NCI-H510A (cell line): ENCODE measurements at regions not wholly inside any gene's neighbourhood (a gene's known extent, or its start where the extent isn't known, plus 50 kb on each side); places are given as distances from the start of the nearest gene placed in this dataset.

ENCODE experiments used
- DNase-seq: peaks from one replicate; lab custom pipeline; 2025; lab: John Stamatoyannopoulos, UW

- no peak for DNase-seq
These were observed 440.4 kb downstream of the DMRT2 start for GRCh38 chr9:1490341-1491232.

- no peak for DNase-seq
These were observed 442.0 kb downstream of the DMRT2 start for GRCh38 chr9:1492156-1492555.

GRCh38 chr9:1495282-1496030 is 445.3 kb downstream of the DMRT2 start:
- peak; percentile 71 for DNase-seq

- no peak for DNase-seq
These were observed 455.3 kb downstream of the DMRT2 start for GRCh38 chr9:1505489-1505888.

- DNase-seq, result no peak
These were observed 460.6 kb downstream of the DMRT2 start for GRCh38 chr9:1510712-1511111.

GRCh38 chr9:1513105-1513504 is 462.9 kb downstream of the DMRT2 start:
- no peak for DNase-seq

- no peak for DNase-seq
These were observed 464.1 kb downstream of the DMRT2 start for GRCh38 chr9:1514250-1514649.

- DNase-seq, result no peak
These were observed 464.7 kb downstream of the DMRT2 start for GRCh38 chr9:1514776-1515363.

- DNase-seq, result no peak
These were observed 465.4 kb downstream of the DMRT2 start for GRCh38 chr9:1515557-1515956.

- DNase-seq, result no peak
These were observed 471.4 kb downstream of the DMRT2 start for GRCh38 chr9:1521547-1521946.

- no peak for DNase-seq
These were observed 472.1 kb downstream of the DMRT2 start for GRCh38 chr9:1522219-1522767.

- no peak for DNase-seq
These were observed 478.3 kb downstream of the DMRT2 start for GRCh38 chr9:1528456-1528855.

GRCh38 chr9:1530696-1531095 is 480.5 kb downstream of the DMRT2 start:
- no peak for DNase-seq

GRCh38 chr9:1531424-1531823 is 481.3 kb downstream of the DMRT2 start:
- no peak for DNase-seq

- no peak for DNase-seq
These were observed 482.0 kb downstream of the DMRT2 start for GRCh38 chr9:1532171-1532570.

- no peak for DNase-seq
These were observed 480.1 kb upstream of the SMARCA2 start for GRCh38 chr9:1535051-1535450.

GRCh38 chr9:1535599-1535998 is 479.5 kb upstream of the SMARCA2 start:
- DNase-seq, result no peak

- DNase-seq, result no peak
These were observed 478.5 kb upstream of the SMARCA2 start for GRCh38 chr9:1536522-1537170.

- DNase-seq, result no peak
These were observed 476.8 kb upstream of the SMARCA2 start for GRCh38 chr9:1538301-1538700.

- no peak for DNase-seq
These were observed 475.9 kb upstream of the SMARCA2 start for GRCh38 chr9:1539216-1539615.

- no peak for DNase-seq
These were observed 464.5 kb upstream of the SMARCA2 start for GRCh38 chr9:1550636-1551035.
